ENCODE measurements at regions not wholly inside any gene's neighbourhood (a gene's known extent, or its start where the extent isn't known, plus 50 kb on each side); places are given as distances from the start of the nearest gene placed in this dataset.
"Not testable (repeated sequence)": the region's sequence is repeated elsewhere in the genome, so short reads cannot be mapped to it uniquely, and the experiment has no call there.

DNA sequence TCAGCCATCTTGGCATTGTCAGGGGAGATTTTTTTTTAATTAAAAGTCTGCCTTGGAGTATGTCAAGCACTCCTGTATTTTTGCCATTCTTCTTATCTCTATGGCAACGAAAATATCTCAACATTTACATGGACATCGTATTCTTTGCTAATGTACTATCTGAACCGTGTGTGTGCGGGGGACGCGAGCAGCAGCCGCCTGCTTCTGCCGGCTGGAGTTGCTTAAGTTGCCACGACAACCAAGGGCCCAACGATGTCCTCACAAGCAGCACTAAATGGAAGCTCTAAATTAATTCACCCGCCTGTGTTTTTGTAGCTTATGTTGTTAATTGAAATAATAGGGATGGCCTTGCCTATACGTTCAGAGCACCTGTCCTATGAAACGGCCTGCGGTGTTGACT, 309.5 kb downstream of the TEX29 start:
- TF ChIP-seq EZH2 (IDR thresholded peaks at IDR 0.05; ENCODE audit: borderline replicate concordance, low read depth, low read length, poor library complexity, severe bottlenecking), result no peak
- TF ChIP-seq, protein P1, sequence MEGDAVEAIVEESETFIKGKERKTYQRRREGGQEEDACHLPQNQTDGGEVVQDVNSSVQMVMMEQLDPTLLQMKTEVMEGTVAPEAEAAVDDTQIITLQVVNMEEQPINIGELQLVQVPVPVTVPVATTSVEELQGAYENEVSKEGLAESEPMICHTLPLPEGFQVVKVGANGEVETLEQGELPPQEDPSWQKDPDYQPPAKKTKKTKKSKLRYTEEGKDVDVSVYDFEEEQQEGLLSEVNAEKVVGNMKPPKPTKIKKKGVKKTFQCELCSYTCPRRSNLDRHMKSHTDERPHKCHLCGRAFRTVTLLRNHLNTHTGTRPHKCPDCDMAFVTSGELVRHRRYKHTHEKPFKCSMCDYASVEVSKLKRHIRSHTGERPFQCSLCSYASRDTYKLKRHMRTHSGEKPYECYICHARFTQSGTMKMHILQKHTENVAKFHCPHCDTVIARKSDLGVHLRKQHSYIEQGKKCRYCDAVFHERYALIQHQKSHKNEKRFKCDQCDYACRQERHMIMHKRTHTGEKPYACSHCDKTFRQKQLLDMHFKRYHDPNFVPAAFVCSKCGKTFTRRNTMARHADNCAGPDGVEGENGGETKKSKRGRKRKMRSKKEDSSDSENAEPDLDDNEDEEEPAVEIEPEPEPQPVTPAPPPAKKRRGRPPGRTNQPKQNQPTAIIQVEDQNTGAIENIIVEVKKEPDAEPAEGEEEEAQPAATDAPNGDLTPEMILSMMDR (conservative IDR thresholded peaks at IDR 0.05; ENCODE audit: low read depth, low read length), result no peak
- BruUV-seq (replicated peaks), result no TSS peak
- Histone ChIP-seq H3K4me1 (ENCODE audit: insufficient read depth, low read length, poor library complexity, severe bottlenecking) (no peaks in the 10 kb centered on the region), H3K36me3 (ENCODE audit: insufficient read depth, low read length, poor library complexity, severe bottlenecking) (no peaks in the 10 kb centered on the region), H3K9me3 (ENCODE audit: low read depth, low read length, poor library complexity, severe bottlenecking) (no peaks in the 10 kb centered on the region), H3K27ac (ENCODE audit: low read depth, low read length, poor library complexity, severe bottlenecking) (no peak overlapping the region), H3K27me3 (replicated peaks; ENCODE audit: insufficient read depth, low read depth, low read length, poor library complexity) (peaks cover 70% of the 10 kb centered on the region), H3K4me3 (ENCODE audit: low read depth, low read length, poor library complexity, severe bottlenecking) (no peak overlapping the region)
- ChIA-PET POLR2A (ENCODE audit: low non-redundant PET) (no interaction called here), CTCF (no interaction called here)
- intact Hi-C loops (cut with micrococcal nuclease; ENCODE audit: unreplicated experiment), result no loop called here
- no peak for DNase-seq (ENCODE audit: low spot score)

DNA sequence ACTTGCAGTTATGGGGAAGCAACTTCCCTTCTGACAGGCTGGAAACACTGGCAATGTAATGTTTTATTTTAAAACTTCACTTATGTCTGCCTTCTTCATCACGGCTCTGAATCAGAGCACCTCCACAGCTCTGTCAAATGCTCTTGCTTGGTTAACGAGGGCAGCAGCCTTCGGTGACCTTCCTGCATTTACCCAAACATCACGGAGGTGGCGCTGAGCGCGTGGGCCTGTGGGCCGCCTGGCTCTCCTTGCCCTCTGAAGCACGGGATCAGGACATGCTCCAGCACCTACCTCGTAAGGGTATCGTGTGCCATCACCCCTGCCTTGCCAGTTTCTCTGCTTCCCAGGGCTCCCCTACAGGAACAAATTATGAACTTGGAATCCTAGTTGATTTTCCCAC, 310.0 kb downstream of the TEX29 start:
- ChIA-PET POLR2A (ENCODE audit: low non-redundant PET) (no interaction called here), CTCF (no interaction called here)
- Histone ChIP-seq H3K9me3 (ENCODE audit: low read depth, low read length, poor library complexity, severe bottlenecking) (no peaks in the 10 kb centered on the region), H3K27ac (ENCODE audit: low read depth, low read length, poor library complexity, severe bottlenecking) (no peak overlapping the region), H3K27me3 (replicated peaks; ENCODE audit: insufficient read depth, low read depth, low read length, poor library complexity) (peaks cover 70% of the 10 kb centered on the region), H3K4me1 (ENCODE audit: insufficient read depth, low read length, poor library complexity, severe bottlenecking) (no peaks in the 10 kb centered on the region), H3K4me3 (ENCODE audit: low read depth, low read length, poor library complexity, severe bottlenecking) (no peak overlapping the region), H3K36me3 (ENCODE audit: insufficient read depth, low read length, poor library complexity, severe bottlenecking) (no peaks in the 10 kb centered on the region)
- no peak for TF ChIP-seq EZH2 (IDR thresholded peaks at IDR 0.05; ENCODE audit: borderline replicate concordance, low read depth, low read length, poor library complexity, severe bottlenecking)
- TF ChIP-seq, protein P1 (conservative IDR thresholded peaks at IDR 0.05; ENCODE audit: low read depth, low read length), result no peak
- BruUV-seq (replicated peaks), result no TSS peak
- DNase-seq (ENCODE audit: low spot score), result no peak
- intact Hi-C loops (cut with micrococcal nuclease; ENCODE audit: unreplicated experiment), result no loop called here

DNA sequence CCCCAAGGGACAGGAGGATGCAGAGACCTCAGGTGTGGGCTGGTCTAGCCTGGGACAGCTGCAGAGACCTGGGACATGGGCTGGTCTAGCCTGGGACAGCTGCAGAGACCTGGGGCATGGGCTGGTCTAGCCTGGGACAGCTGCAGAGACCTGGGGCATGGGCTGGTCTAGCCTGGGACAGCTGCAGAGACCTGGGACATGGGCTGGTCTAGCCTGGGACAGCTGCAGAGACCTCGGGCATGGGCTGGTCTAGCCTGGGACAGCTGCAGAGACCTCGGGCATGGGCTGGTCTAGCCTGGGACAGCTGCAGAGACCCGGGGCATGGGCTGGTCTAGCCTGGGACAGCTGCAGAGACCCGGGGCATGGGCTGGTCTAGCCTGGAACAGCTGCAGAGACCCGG, 310.8 kb downstream of the TEX29 start:
- H3K9me3 ChIP-seq (ENCODE audit: low read depth, low read length, poor library complexity, severe bottlenecking); H3K4me3 ChIP-seq (ENCODE audit: low read depth, low read length, poor library complexity, severe bottlenecking); BruUV-seq (replicated peaks): not testable (repeated sequence)

DNA sequence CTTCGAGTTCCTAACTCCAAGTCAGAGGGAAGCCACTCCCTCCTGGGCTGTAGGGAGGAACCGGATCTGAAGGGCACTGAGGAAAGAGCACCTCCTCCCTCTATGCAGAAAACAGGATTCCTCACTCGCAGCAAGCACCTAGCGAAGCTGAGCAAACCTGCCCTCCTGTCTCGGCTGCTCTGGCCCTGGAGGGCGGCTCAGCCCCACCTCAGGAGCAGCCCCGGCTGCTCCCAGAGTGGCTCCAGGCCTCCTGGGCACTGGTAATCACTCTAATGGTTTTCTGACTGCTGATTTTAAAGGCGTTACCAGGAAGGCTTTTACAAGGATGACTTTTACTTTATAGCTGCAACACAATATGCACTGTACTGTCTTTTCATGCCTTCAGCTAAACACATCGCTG, 312.5 kb downstream of the TEX29 start:
- intact Hi-C loops (cut with micrococcal nuclease; ENCODE audit: unreplicated experiment), result no loop called here
- no TSS peak for BruUV-seq (replicated peaks)

More for the DNA sequence above, 310.8 kb downstream of the TEX29 start:
- CTCF ChIA-PET; DNase-seq (ENCODE audit: low spot score); H3K27ac ChIP-seq (ENCODE audit: low read depth, low read length, poor library complexity, severe bottlenecking); intact Hi-C loops (cut with micrococcal nuclease; ENCODE audit: unreplicated experiment); H3K36me3 ChIP-seq (ENCODE audit: insufficient read depth, low read length, poor library complexity, severe bottlenecking); POLR2A ChIA-PET (ENCODE audit: low non-redundant PET); H3K4me1 ChIP-seq (ENCODE audit: insufficient read depth, low read length, poor library complexity, severe bottlenecking): not testable (repeated sequence)
- peaks cover 65% of the 10 kb centered on the region for H3K27me3 ChIP-seq (replicated peaks; ENCODE audit: insufficient read depth, low read depth, low read length, poor library complexity)

More for the DNA sequence above, 312.5 kb downstream of the TEX29 start:
- TF ChIP-seq, protein P1 (conservative IDR thresholded peaks at IDR 0.05; ENCODE audit: low read depth, low read length), result no peak
- no peak for TF ChIP-seq EZH2 (IDR thresholded peaks at IDR 0.05; ENCODE audit: borderline replicate concordance, low read depth, low read length, poor library complexity, severe bottlenecking)
- H3K27ac ChIP-seq (ENCODE audit: low read depth, low read length, poor library complexity, severe bottlenecking), result no peak overlapping the region
- ChIA-PET CTCF (no interaction called here), POLR2A (ENCODE audit: low non-redundant PET) (no interaction called here)
- no peak for DNase-seq (ENCODE audit: low spot score)
- H3K27me3 ChIP-seq (replicated peaks; ENCODE audit: insufficient read depth, low read depth, low read length, poor library complexity), result peaks cover 48% of the 10 kb centered on the region
- H3K36me3 ChIP-seq (ENCODE audit: insufficient read depth, low read length, poor library complexity, severe bottlenecking), result no peaks in the 10 kb centered on the region
- no peak overlapping the region for H3K4me3 ChIP-seq (ENCODE audit: low read depth, low read length, poor library complexity, severe bottlenecking)
- H3K9me3 ChIP-seq (ENCODE audit: low read depth, low read length, poor library complexity, severe bottlenecking), result no peaks in the 10 kb centered on the region
- H3K4me1 ChIP-seq (ENCODE audit: insufficient read depth, low read length, poor library complexity, severe bottlenecking), result no peaks in the 10 kb centered on the region
